ENCODE measurements at regions not wholly inside any gene's neighbourhood (a gene's known extent, or its start where the extent isn't known, plus 50 kb on each side); places are given as distances from the start of the nearest gene placed in this dataset.

- TF ChIP-seq EZH2 (IDR thresholded peaks at IDR 0.05; ENCODE audit: borderline replicate concordance, insufficient read depth, low read depth, low read length, poor library complexity, severe bottlenecking) (no peak), CTCF (IDR thresholded peaks at IDR 0.05) (no peak)
Measured at GRCh38 chr13:30006246-30006645, 155.8 kb upstream of the UBL3 start.

Measured in B cell (primary cell).